HEK293 (cell line): ENCODE measurements at regions not wholly inside any gene's neighbourhood (a gene's known extent, or its start where the extent isn't known, plus 50 kb on each side); places are given as distances from the start of the nearest gene placed in this dataset.

Source experiments
- OSR2 ChIP-seq: fragments of 450-650 bp; formaldehyde crosslinking; IDR thresholded peaks from 2 replicates; pipeline ENCODE4 v1.5.1; 2016; ENCODE audit warnings: missing biosample characterization, missing genetic modification characterization
- ZBTB48 ChIP-seq: fragments of 450-650 bp; formaldehyde crosslinking; IDR thresholded peaks from 2 replicates; pipeline ENCODE4 v1.5.1; 2016; ENCODE audit warnings: missing biosample characterization, missing genetic modification characterization
- ZFP41 ChIP-seq: fragments of 450-650 bp; formaldehyde crosslinking; IDR thresholded peaks from 2 replicates; pipeline ENCODE4 v1.5.1; 2016; ENCODE audit warnings: missing biosample characterization, missing genetic modification characterization, borderline replicate concordance
- ZNF274 ChIP-seq, 2 experiments: fragments of 200-500 bp in 1 of 2; fragments of 450-650 bp in 1 of 2; sonication (Bioruptor generic) in 1 of 2; formaldehyde crosslinking in 1 of 2; IDR thresholded peaks; 2 replicates each; pipeline versions ENCODE4 v1.5.1 to v1.6.1; 2014 to 2016; ENCODE audit warnings: borderline replicate concordance in 1 of 2, inconsistent platforms in 1 of 2, low read length in 1 of 2, missing biosample characterization in 1 of 2, missing genetic modification characterization in 1 of 2
- TF ChIP-seq, protein P1 (sequence below): fragments of 450-650 bp; formaldehyde crosslinking; conservative IDR thresholded peaks from 2 replicates; pipeline ENCODE4 v1.5.1; 2016; ENCODE audit warnings: low read depth, missing biosample characterization, missing genetic modification characterization
- TF ChIP-seq, protein P2 (sequence below): fragments of 450-650 bp; formaldehyde crosslinking; IDR thresholded peaks from 2 replicates; pipeline ENCODE4 v1.5.1; 2017; ENCODE audit warnings: missing biosample characterization, missing genetic modification characterization
- TF ChIP-seq, protein P3 (sequence below): fragments of 450-650 bp; formaldehyde crosslinking; IDR thresholded peaks from 2 replicates; pipeline ENCODE4 v1.5.1; 2016; ENCODE audit warnings: missing biosample characterization, missing genetic modification characterization
- TF ChIP-seq, protein P4 (sequence below): fragments of 450-650 bp; formaldehyde crosslinking; IDR thresholded peaks from 2 replicates; pipeline ENCODE4 v1.5.1; 2016; ENCODE audit warnings: missing biosample characterization, missing genetic modification characterization
- TF ChIP-seq, protein P5 (sequence below): fragments of 450-650 bp; formaldehyde crosslinking; IDR thresholded peaks from 2 replicates; pipeline ENCODE4 v1.5.1; 2016; ENCODE audit warnings: missing biosample characterization, missing genetic modification characterization

DNA sequence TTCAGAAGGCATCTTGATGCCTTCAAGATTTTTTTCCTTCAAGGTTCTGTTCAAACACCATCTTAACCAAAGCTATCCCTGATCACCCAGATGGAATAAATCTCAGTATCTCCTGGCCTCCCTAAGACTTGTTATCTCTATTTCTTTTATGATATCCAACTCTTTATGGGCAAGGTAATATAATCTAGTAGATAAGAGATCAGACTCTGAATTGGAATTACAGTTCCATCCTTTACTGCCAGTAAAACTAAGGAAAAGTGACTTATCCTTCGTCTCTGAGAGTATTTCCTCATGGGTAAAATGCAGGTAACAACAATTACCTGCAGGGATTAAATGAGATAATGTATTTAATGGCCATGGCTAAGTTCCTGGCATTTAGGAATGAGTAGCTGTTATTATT, 445.0 kb upstream of the DAB1 start:
- TF ChIP-seq ZNF274 (IDR thresholded peaks at IDR 0.05; ENCODE audit: low read length) (no peak), ZNF274 (tag by site-specific recombination; IDR thresholded peaks at IDR 0.05; ENCODE audit: borderline replicate concordance) (no peak), ZBTB48 (no peak), ZFP41 (tag by site-specific recombination) (no peak), OSR2 (tag by site-specific recombination) (no peak)
- TF ChIP-seq, protein P1, sequence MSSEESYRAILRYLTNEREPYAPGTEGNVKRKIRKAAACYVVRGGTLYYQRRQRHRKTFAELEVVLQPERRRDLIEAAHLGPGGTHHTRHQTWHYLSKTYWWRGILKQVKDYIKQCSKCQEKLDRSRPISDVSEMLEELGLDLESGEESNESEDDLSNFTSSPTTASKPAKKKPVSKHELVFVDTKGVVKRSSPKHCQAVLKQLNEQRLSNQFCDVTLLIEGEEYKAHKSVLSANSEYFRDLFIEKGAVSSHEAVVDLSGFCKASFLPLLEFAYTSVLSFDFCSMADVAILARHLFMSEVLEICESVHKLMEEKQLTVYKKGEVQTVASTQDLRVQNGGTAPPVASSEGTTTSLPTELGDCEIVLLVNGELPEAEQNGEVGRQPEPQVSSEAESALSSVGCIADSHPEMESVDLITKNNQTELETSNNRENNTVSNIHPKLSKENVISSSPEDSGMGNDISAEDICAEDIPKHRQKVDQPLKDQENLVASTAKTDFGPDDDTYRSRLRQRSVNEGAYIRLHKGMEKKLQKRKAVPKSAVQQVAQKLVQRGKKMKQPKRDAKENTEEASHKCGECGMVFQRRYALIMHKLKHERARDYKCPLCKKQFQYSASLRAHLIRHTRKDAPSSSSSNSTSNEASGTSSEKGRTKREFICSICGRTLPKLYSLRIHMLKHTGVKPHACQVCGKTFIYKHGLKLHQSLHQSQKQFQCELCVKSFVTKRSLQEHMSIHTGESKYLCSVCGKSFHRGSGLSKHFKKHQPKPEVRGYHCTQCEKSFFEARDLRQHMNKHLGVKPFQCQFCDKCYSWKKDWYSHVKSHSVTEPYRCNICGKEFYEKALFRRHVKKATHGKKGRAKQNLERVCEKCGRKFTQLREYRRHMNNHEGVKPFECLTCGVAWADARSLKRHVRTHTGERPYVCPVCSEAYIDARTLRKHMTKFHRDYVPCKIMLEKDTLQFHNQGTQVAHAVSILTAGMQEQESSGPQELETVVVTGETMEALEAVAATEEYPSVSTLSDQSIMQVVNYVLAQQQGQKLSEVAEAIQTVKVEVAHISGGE (tag by site-specific recombination) = no peak
- TF ChIP-seq, protein P2, sequence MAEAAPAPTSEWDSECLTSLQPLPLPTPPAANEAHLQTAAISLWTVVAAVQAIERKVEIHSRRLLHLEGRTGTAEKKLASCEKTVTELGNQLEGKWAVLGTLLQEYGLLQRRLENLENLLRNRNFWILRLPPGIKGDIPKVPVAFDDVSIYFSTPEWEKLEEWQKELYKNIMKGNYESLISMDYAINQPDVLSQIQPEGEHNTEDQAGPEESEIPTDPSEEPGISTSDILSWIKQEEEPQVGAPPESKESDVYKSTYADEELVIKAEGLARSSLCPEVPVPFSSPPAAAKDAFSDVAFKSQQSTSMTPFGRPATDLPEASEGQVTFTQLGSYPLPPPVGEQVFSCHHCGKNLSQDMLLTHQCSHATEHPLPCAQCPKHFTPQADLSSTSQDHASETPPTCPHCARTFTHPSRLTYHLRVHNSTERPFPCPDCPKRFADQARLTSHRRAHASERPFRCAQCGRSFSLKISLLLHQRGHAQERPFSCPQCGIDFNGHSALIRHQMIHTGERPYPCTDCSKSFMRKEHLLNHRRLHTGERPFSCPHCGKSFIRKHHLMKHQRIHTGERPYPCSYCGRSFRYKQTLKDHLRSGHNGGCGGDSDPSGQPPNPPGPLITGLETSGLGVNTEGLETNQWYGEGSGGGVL (tag by site-specific recombination) = no peak
- TF ChIP-seq, protein P3, sequence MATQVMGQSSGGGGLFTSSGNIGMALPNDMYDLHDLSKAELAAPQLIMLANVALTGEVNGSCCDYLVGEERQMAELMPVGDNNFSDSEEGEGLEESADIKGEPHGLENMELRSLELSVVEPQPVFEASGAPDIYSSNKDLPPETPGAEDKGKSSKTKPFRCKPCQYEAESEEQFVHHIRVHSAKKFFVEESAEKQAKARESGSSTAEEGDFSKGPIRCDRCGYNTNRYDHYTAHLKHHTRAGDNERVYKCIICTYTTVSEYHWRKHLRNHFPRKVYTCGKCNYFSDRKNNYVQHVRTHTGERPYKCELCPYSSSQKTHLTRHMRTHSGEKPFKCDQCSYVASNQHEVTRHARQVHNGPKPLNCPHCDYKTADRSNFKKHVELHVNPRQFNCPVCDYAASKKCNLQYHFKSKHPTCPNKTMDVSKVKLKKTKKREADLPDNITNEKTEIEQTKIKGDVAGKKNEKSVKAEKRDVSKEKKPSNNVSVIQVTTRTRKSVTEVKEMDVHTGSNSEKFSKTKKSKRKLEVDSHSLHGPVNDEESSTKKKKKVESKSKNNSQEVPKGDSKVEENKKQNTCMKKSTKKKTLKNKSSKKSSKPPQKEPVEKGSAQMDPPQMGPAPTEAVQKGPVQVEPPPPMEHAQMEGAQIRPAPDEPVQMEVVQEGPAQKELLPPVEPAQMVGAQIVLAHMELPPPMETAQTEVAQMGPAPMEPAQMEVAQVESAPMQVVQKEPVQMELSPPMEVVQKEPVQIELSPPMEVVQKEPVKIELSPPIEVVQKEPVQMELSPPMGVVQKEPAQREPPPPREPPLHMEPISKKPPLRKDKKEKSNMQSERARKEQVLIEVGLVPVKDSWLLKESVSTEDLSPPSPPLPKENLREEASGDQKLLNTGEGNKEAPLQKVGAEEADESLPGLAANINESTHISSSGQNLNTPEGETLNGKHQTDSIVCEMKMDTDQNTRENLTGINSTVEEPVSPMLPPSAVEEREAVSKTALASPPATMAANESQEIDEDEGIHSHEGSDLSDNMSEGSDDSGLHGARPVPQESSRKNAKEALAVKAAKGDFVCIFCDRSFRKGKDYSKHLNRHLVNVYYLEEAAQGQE (tag by site-specific recombination) = no peak
- TF ChIP-seq, protein P4, sequence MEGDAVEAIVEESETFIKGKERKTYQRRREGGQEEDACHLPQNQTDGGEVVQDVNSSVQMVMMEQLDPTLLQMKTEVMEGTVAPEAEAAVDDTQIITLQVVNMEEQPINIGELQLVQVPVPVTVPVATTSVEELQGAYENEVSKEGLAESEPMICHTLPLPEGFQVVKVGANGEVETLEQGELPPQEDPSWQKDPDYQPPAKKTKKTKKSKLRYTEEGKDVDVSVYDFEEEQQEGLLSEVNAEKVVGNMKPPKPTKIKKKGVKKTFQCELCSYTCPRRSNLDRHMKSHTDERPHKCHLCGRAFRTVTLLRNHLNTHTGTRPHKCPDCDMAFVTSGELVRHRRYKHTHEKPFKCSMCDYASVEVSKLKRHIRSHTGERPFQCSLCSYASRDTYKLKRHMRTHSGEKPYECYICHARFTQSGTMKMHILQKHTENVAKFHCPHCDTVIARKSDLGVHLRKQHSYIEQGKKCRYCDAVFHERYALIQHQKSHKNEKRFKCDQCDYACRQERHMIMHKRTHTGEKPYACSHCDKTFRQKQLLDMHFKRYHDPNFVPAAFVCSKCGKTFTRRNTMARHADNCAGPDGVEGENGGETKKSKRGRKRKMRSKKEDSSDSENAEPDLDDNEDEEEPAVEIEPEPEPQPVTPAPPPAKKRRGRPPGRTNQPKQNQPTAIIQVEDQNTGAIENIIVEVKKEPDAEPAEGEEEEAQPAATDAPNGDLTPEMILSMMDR (tag by site-specific recombination) = no peak
- TF ChIP-seq, protein P5, sequence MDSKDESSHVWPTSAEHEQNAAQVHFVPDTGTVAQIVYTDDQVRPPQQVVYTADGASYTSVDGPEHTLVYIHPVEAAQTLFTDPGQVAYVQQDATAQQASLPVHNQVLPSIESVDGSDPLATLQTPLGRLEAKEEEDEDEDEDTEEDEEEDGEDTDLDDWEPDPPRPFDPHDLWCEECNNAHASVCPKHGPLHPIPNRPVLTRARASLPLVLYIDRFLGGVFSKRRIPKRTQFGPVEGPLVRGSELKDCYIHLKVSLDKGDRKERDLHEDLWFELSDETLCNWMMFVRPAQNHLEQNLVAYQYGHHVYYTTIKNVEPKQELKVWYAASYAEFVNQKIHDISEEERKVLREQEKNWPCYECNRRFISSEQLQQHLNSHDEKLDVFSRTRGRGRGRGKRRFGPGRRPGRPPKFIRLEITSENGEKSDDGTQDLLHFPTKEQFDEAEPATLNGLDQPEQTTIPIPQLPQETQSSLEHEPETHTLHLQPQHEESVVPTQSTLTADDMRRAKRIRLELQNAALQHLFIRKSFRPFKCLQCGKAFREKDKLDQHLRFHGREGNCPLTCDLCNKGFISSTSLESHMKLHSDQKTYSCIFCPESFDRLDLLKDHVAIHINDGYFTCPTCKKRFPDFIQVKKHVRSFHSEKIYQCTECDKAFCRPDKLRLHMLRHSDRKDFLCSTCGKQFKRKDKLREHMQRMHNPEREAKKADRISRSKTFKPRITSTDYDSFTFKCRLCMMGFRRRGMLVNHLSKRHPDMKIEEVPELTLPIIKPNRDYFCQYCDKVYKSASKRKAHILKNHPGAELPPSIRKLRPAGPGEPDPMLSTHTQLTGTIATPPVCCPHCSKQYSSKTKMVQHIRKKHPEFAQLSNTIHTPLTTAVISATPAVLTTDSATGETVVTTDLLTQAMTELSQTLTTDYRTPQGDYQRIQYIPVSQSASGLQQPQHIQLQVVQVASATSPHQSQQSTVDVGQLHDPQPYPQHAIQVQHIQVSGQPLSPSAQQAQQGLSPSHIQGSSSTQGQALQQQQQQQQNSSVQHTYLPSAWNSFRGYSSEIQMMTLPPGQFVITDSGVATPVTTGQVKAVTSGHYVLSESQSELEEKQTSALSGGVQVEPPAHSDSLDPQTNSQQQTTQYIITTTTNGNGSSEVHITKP (tag by site-specific recombination) = no peak
